SK-N-DZ (cell line): ENCODE measurements at regions not wholly inside any gene's neighbourhood (a gene's known extent, or its start where the extent isn't known, plus 50 kb on each side); places are given as distances from the start of the nearest gene placed in this dataset.
"Not testable (repeated sequence)": the region's sequence is repeated elsewhere in the genome, so short reads cannot be mapped to it uniquely, and the experiment has no call there.

ENCODE experiments used
- DNase-seq: peaks from one replicate; pipeline ENCODE4 v3.0.0-alpha.2; 2015; ENCODE audit warnings: low spot score

GRCh38 chr6:57860481-57861315 lies 543.3 kb downstream of the PRIM2 start:
- not testable (repeated sequence) for DNase-seq

- not testable (repeated sequence) for DNase-seq
Measured at GRCh38 chr6:57870083-57870482, 552.7 kb downstream of the PRIM2 start.

GRCh38 chr6:57873424-57873823 lies 556.0 kb downstream of the PRIM2 start:
- not testable (repeated sequence) for DNase-seq

GRCh38 chr6:57876659-57877058 lies 559.2 kb downstream of the PRIM2 start:
- DNase-seq = not testable (repeated sequence)

DNA sequence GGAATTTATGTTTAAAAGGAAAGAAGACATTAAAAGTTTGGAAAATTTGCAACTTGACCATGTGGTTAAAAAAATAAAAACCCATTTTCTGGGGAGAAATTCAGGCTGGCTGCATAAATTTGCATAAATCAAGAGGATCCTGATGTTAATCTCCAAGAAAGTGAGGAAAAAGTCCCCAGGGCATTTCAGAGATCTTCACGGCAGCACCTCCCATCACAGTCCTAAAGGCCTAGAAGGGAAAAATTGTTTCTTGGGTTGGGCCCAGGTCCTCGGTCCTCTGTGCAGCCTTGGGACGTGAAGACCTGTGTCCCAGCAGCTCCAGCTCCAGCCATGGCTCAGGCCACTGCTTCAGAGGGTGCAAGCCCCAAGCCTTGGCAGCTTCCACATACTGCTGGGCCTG lies 560.3 kb downstream of the PRIM2 start:
- not testable (repeated sequence) for DNase-seq

DNA sequence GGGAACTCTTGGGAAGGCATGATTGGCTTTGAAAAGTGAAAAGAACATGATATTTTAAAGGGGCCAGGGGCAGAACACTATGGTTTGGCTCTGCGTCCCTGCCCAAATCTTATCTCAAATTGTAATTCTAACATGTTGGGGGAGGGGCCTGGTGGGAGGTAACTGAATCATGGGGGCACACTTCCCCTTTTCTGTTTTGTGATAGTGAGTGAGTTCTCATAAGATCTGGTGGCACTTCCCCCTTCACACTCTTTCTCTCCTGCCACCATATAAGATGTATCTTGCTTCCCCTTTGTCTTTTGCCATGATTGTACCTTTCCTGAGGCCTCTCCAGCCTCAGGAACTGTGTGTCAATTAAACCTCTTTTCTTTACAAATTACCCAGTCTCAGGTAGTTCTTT lies 561.4 kb downstream of the PRIM2 start:
- not testable (repeated sequence) for DNase-seq

- DNase-seq = not testable (repeated sequence)
Measured at GRCh38 chr6:57898850-57899249, 581.4 kb downstream of the PRIM2 start.

GRCh38 chr6:57900687-57901399 lies 583.4 kb downstream of the PRIM2 start:
- not testable (repeated sequence) for DNase-seq

DNA sequence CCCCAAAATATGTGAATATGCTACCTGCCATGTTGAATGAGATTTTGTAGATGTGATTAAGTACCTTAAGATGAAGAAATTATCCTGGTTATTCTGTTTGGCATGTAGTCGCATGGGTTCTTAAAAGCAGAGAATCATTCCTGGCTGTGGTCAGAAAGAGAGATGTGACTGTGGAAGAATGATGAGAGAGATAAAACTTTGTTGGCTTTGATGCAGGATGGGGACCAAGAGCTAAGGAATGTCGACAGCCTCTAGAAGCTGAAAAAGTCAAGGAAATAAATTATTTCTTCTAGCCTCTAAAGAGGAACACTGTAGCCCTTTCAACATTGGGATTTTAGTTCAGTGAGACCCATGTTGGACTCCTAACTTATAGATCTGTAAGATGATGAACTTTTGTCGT lies 584.0 kb downstream of the PRIM2 start:
- DNase-seq = not testable (repeated sequence)

DNA sequence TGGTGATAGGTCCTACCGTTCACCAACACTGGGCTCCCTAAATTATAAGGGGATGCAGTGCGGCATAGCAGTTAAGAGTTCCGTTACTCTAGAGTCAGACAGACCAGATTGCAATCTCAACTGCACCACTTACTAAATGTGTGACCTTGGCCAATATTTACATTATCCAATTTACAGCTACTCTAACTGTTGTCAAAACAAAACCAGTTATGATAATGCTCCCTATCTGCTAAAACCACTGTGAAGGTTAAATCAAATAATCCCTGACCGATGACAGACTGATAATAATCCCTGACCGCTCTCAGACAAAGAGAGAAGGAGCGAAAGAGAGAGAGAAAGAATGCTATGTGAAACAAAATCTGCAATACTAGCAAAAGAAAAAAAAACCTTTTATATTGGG lies 586.9 kb downstream of the PRIM2 start:
- DNase-seq = peak; percentile 5

DNA sequence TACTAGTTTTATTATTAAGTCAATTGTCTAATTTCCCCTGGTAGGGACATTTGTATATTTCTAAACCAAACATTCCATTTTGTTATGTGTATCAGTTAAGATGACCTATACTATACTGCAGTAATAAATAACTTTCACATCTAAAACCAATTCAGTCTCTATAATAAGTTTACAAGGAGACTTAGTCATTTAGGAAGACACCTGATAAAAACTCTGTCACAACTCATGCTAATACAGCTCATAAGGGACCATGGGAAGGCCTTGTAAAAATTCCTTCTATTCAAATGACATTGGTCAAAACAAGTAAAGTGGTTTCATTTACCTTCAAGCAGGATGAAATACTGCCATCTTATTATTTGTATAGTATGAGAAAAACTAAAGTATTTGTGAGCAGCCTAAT lies 597.9 kb downstream of the PRIM2 start:
- not testable (repeated sequence) for DNase-seq

GRCh38 chr6:57942966-57943365 lies 625.5 kb downstream of the PRIM2 start:
- not testable (repeated sequence) for DNase-seq

DNA sequence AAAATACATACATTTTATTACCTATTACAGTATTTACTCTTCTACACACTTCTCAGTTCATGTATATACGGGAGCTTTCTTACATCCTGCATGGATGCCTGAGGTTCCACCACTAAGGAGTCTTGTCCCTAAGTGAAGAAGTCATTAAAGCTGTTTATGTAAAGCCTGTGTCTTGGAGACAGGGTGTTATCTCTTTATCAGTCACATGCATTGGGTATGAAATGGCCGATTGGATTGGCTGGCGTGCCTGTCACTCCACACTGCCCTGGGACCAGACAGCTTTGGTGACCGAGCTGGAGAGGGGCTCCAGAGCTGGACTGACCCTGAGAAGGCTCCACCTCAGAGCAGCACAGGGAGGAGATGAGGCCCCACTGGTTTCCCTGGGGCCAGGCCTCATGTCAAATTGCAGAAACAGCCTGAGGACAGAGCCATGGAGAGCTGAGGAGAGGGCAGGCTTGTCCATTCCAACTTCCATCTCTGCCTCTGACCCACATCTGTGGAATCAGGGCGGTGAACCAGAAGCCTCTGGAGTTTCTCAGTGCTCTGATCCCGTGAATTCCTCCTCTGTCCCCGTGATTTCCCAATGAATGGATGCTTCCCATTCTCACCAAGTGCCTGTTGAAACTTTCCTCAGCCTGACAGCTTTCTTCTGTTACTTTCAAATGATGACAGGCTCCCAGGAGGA lies 628.8 kb downstream of the PRIM2 start:
- DNase-seq = not testable (repeated sequence)

DNA sequence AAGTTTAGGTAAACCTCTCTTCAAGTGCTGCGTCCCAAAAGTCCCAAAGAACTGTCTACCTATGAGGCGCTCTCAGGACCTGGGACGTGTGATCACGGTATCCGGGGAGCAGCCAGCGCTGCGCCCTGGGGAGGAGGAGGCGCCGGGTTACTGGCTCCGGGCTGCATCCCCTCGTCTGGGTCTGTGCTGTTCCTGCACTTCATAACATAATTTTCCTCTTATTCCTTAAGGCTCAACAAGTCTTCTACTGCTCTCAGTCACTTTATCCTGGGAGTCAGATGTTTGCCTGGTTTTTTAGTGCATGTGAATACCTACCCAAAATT lies 629.3 kb downstream of the PRIM2 start:
- DNase-seq = not testable (repeated sequence)

DNA sequence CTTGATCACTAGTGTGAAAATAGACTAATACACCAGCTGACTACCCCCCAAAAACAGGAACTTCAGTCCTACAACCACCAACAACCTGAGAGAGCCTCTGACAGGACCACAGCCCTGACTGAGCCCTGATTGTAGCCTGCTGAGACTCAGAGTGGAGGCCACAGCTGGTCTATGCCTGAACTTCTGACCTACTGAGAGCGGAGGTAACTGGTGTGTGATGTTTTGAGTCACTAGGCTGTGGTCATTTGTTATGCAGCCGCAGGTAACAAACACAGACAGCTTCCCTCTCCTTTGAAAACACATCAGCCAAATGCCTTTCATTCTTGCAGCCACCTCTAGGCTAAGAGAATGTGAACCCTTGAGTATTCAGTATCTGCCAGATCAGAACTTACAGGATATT lies 631.1 kb downstream of the PRIM2 start:
- DNase-seq = not testable (repeated sequence)

GRCh38 chr6:57950430-57950829 lies 633.0 kb downstream of the PRIM2 start:
- not testable (repeated sequence) for DNase-seq

GRCh38 chr6:57966757-57967156 lies 649.3 kb downstream of the PRIM2 start:
- not testable (repeated sequence) for DNase-seq

- not testable (repeated sequence) for DNase-seq
Measured at GRCh38 chr6:57971956-57972355, 654.5 kb downstream of the PRIM2 start.

- DNase-seq = no peak
Measured at GRCh38 chr6:57974653-57975052, 657.2 kb downstream of the PRIM2 start.

GRCh38 chr6:57975127-57975526 lies 657.7 kb downstream of the PRIM2 start:
- DNase-seq = not testable (repeated sequence)

GRCh38 chr6:57976371-57976770 lies 658.9 kb downstream of the PRIM2 start:
- not testable (repeated sequence) for DNase-seq

DNA sequence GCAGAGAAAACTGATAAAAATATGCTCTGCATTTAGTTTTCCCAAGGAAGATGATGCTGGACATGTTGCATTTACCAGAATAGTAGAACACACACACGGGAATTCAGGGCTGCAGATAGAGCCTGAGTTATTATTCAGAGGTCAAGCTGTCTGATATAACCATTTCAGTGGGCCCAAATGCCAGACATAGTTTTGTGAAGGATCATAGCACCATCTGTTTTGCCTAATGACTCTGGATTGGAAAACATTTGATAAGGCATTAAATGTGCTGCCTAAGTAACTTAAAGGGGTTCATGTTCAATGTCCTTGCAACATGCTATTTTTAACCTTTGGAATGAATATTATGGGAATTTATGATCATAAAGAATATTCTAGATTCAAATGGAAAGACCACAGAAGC lies 666.2 kb downstream of the PRIM2 start:
- DNase-seq = not testable (repeated sequence)
